NCI-H1694 treated with DMSO at 0.1 percent for 48 hours (cell line): ENCODE measurements at regions not wholly inside any gene's neighbourhood (a gene's known extent, or its start where the extent isn't known, plus 50 kb on each side); places are given as distances from the start of the nearest gene placed in this dataset.

Experiments used
- DNase-seq: peaks from one replicate; lab custom pipeline; 2025; lab: John Stamatoyannopoulos, UW

DNA sequence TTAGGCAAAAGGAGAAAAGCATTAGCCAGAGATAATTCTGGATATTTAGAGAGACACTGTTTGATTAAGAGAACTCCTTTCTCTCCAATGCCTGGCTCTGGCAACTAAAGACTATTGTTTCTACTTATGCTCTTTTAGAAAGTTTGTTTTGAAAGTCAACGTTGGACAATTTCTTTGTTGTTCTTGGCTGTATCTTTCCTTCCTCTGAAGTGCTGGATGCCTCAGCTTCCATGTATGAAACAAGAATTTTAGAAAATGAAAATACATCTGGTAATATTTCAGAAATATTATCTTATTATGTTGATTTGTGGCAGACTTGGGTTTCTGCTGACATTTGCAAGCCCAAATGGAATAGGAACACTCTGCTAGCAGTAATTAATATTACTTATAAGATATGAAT lies 382.6 kb downstream of the SNAPC1 start:
- DNase-seq = no peak

DNA sequence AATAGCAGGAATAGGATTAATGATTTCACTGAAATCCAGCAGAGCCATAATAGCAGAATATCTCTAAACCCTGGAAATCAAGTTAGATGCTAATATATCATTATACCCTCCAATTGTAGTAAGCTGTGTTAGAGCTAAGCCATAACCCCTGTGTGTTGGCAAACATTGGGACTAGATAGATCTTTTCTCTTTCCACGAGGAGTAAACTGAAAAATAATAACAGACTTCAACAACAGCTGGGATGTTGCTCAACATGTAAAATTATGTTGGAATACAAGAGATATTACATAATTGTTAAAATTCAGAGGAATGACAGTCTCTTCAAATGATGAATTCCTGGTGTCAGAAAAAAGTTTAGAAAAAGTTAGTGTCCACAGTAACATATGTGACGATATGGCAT lies 383.8 kb downstream of the SNAPC1 start:
- DNase-seq = no peak

DNA sequence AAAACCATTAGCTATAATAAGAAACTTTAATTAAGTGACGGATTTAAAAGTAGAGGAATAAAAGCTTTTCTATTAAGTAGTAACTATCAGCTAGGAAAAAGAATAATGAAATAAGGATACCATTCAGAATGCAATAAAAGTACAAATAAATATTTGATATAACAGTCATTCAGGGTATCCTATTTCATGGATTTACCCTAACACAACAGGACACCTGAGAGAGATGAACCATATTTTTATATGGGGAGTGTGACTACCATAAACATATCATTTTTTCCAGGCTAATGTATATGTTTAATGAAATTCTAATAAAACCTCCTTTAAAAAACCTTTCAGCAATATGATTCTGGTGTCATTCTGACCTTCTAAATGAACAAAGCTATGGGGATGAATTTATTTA lies 393.8 kb downstream of the SNAPC1 start:
- DNase-seq = no peak

DNA sequence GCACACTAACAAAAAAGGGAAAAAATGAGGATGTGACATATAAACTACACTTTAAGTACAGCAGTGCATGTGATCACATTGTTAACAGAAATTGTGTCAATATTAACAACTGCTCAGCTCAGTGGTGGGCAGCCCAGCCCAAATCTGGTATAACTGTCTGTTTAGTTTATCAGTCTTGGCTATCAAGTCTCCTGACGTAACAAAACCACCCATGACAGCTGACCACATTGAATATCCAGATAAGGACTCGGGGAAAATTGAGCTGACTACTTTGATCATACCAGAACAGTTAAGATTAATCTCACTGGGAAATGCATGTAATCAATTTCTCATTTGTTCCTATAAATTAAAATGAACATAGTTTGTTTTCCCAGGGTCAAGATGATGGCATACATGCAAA lies 396.6 kb downstream of the SNAPC1 start:
- DNase-seq = no peak

DNA sequence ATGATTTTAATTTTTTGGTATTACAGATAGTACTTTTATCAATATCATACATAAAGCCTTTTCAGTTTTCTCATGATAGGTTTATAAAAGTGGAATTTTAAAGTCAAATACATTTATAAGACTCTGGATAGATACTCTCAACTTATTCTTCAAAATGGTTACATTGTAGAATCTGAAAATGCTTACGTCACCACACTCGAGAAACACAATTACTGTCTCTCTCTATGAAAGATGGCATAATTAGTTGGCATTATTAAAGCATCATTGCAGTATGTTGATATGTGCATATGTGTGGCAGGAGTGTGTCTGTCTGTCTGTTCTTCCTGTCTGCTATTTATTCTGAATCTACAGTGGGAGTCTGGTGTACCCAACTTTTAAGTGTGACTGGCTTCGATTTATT lies 397.1 kb downstream of the SNAPC1 start:
- DNase-seq = no peak

DNA sequence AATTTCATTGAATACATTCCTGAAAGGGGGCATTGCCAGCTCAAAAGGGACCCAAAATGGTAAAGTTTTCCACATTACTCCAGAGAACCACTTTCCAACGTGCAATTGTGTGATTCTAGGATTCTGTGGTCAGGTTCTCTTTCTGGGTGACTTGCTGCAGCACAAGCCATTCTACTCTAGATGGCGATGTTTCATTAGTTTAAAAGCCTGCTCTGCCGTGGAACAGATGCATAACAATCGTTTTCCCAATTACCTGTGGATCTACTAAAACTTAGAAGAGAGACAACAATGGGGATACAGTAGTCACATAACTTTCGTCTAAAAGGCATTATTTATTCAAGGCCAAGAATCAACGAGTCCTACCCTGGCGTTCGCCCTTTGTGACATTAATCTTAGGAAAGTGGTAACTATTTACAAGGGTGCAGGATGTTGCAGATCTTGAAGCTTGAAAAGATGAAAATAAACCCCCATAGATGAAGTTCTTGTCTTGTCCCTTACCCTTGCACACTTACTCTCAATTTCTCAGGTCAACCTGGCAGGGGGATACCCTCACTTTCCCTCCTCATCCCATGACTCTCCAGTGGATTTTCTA lies 400.9 kb downstream of the SNAPC1 start:
- DNase-seq = peak; percentile 70

DNA sequence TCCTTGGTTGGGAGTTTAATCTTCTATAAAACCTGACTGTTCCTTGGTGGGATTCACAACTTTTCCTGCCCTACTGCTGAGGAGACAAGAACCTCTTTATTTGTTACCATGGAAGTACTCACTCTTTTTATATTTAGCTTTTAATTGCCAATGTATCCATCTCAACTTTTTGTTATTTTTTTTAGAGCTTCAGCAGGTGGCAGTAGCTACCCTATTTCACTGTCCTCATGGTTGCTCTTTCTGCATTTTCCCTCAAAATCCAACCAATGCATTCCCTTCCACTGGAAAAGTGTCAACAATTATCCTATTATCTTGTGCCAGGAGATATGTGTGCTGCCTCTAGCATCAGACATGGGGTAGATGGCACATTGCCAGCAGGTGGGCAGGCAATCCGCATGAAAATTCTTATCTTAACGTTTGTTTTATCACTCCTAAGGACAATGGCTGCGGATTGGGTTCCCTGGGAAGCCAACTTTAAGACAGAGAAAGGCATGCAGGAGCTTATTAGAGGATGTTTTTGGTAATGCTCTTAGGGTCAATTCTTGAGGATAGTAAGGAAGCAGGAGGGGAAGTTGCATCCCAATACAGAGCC lies 406.4 kb downstream of the SNAPC1 start:
- no peak for DNase-seq

DNA sequence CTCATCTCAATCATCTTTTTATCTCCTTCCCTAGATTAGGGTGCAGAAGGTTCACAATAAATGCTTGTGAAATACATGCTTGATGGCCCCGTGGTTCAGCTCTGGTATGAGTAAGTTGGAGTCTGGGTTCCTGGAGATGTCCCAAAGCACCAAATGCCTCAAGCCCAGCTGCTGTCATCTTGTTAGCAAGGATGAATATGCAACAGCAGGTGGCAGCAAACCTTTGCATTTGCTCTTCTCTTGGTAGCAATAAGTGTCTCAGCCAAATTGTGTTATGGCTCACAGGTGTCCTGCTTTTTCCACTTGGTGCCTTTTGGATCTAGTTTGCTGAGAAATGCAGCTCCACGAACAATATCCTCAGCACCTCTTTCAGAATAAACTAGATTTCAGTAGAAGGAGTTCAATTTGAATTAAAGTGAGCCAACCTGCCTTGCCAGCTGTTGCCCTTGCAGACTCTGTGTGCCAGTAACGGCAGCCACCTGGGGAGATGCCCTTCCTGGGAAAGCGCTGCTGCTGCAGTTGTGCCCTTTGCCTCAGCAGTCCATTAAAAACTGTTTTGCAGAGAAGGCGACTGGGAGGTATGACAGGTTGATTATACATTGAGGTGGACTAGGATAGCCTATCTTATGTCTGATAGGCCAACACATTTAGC lies 417.3 kb downstream of the SNAPC1 start:
- peak; percentile 93 for DNase-seq

DNA sequence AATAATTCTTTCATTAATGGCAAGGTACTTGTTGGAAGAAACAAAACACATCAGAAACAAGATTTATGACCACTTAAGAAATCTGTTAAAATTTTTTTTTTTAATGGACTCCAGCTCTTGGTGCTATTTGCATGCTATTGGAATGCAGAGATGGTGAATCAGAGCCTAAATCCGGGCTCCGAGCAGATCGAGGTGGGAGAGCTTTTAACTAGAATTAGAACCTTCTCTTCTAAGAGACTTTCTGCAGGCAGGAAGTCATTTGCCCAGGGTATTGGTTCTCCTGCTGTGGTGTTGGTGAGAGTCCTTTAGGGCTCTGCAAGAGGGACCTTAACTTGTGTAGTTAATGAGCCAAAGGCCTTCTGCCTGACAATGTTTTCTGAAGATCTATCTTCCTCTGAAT lies 419.4 kb downstream of the SNAPC1 start:
- DNase-seq = no peak

DNA sequence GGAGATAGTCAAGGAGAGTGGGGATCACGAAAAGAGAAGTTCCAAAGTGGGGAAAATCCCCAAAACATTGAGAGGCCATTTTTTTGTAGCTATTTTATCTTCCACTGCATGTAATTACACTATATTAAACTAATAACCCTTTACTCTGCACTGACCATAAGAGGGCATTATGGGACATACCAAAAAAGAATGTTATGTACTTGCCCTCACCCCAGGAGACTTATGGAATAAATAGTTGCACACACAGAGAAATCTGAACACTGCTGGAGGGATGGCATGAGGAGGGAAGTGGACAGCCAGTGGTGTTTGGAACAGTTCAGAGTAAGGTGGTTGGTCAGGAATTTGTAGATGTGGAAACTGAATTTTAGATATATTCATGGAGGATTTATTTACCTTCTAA lies 422.9 kb downstream of the SNAPC1 start:
- DNase-seq = no peak

DNA sequence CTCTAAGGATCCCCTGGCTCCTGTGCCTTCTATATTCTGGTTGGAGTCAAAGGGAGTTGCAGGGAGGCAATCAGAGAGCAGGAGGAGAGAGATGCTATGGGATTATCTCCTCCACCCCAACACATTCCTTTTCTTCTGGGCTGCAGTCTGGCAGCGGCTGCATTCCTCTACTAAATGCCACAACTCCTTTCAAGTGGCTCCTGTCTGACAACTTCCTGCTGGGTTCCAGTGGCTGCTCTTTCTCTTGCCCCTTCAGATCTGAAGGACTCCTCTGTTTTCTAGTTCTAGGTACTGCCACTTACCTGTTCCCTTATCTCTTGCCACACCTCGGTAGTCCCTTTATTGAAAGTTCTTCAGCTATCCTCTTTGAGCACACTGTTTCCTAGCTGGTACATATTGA lies 425.0 kb downstream of the SNAPC1 start:
- no peak for DNase-seq

DNA sequence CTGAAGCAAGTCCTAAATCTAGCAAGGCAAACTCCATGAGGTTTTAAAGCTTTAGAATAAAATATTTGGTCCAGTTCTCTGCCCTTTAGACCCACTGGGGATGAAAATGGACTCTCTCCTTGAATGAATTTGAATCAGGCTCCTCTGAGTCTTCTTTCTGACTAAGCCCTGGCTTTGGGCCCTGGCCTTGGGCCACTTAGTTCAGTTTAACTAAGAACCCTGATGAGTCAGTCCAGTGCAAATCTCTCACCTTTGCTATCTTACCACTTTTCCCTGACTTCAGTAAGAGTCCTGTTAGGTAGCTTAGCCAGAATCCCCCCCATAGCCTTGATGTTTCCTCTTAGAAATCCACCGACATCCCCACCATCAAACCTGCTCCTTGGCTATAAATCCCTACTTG lies 427.5 kb downstream of the SNAPC1 start:
- no peak for DNase-seq

DNA sequence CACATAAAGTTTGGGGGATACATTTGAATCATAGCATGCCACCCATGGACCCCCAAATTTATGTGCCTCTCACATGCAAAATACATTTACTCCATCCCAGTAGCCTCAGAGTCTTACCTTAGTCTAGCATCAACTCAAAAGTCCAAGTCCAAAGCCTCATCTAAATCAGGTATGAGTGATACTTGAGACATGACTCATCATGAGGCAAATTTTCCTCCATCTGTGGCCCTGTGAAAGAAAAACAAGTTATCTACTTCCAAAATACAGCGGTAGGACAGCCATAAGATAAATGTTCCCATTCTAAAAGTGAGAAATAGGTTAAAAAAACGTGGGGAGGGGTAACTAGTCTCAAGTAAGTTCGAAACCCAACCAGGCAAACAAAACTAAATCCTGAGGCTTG lies 444.2 kb downstream of the SNAPC1 start:
- no peak for DNase-seq

DNA sequence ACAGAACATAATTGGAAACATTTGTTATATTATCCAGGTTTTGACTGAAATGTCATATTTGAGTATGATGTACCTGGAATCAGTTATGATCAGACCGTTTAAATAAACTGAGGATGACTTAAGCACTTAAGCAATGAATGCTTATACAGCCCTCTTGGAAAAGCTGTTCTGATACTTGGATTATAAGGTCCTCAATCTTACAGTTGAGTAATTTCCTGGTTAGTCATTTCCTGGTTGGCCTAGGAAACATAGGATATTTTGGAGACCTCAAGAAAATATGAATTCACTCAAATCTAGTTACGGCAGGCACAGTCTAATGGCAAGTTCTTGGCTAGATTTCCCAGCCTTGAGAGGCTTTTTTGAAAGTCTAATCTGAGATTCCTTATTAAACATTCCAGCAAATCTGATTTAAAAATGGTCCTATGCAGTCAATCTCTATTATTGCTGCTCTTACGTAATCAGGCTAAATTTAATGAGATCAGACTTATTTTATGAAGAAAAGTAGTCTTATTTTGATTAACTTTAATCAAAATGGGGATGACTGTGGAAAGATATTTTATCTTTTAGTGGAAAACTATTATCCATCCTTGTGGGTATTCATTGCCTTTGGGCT lies 447.2 kb downstream of the SNAPC1 start:
- DNase-seq = no peak

DNA sequence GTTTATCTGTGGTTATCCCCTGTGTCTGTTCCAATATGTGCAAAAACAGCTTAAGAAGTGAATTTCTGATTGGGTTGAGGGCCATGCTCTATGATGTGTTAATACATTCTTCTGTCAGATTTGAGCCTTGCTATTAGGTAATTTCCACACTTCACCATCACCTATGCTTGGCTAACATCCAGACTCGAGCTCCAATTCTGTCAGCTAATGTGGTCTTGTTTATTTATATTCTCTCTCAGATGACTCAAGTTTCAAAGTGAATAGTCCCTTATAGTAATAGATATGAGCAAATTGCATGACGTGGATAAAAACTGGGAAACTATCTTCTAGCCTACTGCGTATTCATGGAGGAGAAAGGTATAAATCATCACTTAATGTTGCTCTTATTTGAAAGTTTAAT lies 451.3 kb downstream of the SNAPC1 start:
- DNase-seq = no peak

DNA sequence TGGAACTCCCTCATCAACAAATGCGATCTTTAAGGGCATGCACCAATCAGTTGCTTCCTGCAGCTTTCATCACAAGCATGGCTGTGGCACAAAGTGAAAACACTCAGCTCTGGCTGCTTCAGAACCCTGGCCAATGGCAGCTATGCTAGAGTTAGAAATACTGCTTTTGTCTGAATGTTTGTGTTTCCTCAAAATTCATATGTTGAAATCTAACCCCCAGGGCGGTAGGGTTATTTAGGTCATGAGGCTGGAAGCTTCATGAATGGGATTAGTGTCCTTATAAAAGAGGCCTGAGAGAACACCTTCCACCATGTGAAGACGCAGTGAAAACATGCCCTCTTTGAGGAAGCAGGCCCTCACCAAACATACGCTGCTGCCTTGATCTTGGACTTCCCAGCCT lies 453.9 kb downstream of the SNAPC1 start:
- no peak for DNase-seq

DNA sequence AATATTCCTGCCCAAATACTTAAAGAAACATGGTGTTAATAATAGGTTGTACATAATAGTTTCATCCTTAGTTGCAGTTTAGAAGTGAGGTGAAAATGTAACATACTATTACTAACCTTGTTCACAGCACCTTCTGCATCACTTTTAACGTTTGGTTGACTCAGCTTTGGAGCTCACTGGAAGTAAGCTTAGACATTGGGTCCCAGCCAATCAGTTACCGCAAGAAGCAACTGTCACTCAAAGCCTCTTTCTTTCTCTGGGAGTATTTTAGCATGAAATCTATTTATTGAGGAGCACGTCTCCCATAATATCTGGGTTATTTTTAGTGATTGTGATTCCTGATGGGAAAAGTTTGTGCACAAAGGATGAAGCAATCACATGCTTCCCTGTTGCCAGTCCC lies 472.6 kb downstream of the SNAPC1 start:
- DNase-seq = no peak

DNA sequence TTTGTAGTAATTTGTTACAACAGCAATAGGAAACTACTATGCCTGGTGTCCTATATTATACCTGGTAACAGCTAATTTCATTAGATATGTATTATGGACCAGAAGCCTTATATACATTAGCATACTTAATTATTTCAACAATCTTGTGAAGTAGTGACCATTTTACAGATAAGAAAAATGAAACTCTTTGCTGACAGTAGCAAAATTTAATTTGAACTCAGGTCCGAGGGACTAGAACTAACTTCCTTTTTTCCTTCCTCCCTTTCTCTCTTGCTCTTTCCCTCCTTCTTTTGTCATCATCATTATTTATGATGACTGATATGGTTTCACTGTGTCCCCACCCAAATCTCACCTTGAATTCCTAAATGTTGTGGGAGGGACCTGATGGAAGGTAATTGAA lies 482.0 kb downstream of the SNAPC1 start:
- DNase-seq = no peak

DNA sequence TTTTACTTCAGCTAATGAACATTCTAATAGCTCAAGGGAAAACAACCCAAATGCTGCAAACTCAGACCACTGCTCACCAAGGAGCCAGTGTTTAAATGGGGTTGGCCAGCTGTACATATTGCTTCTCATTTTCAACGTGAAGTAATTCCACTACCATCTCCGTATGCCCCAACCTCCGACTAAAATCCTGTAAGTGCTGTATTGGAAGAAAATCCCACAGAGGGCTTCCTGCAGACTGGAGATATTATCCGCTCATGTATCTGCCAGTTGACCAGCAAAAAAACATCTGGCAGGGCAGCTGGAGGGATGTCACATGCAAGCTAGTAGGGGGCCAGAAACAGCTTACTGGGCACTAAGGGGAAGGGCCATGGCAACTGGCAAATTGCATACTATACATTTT lies 485.0 kb downstream of the SNAPC1 start:
- DNase-seq = no peak

DNA sequence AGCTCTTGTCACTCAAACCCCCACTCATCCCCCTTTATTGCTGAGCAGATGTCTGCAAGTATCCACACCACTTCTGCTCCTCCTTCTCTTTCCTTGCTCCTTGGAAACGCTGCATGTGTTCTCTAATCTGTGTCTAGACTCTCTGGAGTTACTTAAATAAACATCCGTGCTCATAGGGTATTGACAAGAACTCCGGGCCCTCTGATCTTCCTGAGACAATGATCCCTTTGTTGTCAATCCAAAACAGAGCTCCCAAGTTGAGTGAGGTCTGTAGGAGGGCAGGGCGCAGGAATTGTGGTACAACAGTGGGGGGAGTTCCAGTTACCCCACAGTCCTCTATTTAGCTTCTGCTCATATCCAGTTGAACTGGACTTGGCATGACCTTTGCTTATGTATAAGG lies 489.0 kb downstream of the SNAPC1 start:
- DNase-seq = no peak

DNA sequence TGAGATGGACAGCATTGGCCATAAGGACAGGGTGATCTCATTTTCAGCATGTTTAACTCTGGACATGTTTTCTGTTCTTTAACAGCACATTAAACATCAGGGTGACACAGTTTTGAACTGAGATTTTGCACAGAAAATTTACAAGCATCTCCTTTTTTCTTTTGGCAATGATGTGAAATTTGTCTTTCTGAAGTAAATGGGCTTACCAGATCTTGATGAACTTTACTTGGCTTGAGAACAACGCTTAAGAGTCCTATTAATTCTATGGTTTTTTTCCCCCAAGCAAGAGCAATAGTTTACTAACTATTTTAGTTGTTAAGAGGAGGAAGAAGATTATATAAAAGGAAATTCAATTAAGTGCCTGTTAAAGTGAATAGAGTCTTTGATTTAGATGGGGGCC lies 491.0 kb downstream of the SNAPC1 start:
- no peak for DNase-seq

DNA sequence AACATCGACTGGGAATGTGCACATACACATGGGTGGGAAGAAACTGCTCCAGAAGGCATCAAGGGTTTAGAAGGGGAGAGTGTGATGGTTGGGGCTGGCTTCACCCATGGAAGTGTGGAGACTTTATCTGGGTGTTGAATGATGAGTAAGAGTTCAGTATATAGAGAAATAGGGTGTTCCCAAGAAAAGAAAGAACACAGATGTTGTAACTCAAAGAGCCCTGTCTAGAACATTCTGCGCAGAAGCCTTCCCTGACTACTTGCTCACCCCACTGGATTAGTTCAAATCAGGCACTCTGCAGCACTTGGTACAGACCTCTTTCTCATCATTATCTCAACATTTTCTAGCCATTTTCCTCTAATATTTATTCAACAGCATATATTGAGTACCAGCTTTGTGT lies 491.7 kb downstream of the SNAPC1 start:
- DNase-seq = no peak

DNA sequence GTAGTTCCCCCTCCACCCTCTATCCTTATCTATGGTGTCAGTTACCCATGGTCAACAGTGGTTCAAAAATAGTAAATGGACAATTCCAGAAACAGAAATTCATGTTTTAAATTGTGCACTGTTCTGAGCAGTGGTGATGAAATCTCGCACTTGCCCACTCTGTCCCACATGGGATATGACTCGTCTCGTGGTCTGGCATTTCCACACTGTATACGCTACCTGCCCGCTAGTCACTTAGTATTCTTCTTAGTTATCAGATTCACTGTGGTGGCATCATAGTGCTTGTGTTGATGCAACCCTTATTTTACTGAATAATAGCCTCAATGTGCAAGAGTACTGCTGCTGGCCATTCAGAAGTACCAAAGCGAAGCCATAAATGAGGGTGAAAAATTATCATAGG lies 507.0 kb downstream of the SNAPC1 start:
- no peak for DNase-seq

DNA sequence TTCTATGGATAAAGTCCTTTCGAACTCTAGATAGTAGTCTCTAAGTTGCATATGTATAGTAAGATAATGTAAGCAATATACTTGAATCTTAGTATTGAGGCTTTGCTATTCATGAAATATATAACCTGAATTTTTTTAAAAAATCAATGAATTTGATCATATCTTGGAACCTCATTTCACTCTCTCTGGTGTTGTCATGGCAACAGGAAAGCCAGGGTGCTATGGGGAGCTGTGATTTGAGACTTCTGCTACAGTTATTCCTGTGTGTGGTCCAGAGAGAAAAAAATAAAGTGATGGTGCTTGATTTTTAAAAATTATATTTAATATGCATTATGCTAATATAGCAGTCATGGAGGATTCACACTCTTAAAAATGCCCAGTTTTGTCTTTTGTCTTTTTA lies 508.0 kb downstream of the SNAPC1 start:
- DNase-seq = no peak
